T-helper 1 cell treated with Interleukin-12 subunit alpha and Interleukin-12 subunit beta and Interleukin-4 antibody, amounts not matched to agents 30 ng/mL and 1 ng/mL, for 36 hours (primary cell): ENCODE measurements at regions not wholly inside any gene's neighbourhood (a gene's known extent, or its start where the extent isn't known, plus 50 kb on each side); places are given as distances from the start of the nearest gene placed in this dataset.

Experiments
- intact Hi-C: fragments of 100-400 bp; cut with micrococcal nuclease; formaldehyde crosslinking; loops from one replicate; pipeline ENCODE4 v1.15.1; 2024

- intact Hi-C loops, result no loop called here
Measured at GRCh38 chr3:182668541-182668940, 124.8 kb upstream of the ATP11B start.

GRCh38 chr3:182668974-182669373, 124.3 kb upstream of the ATP11B start:
- intact Hi-C loops, result no loop called here

- intact Hi-C loops, result no loop called here
Measured at GRCh38 chr3:182671541-182671940, 121.8 kb upstream of the ATP11B start.

GRCh38 chr3:182671942-182672341, 121.4 kb upstream of the ATP11B start:
- intact Hi-C loops, result no loop called here

GRCh38 chr3:182673336-182673735, 120.0 kb upstream of the ATP11B start:
- intact Hi-C loops, result no loop called here

GRCh38 chr3:182682263-182683241, 110.8 kb upstream of the ATP11B start:
- intact Hi-C loops, result loop anchor here (1.0 to 10.0 kb wide), 9 partner anchors 192 to 1768 kb away; partner anchors contain the start of genes DNAJC19 and FXR1

- intact Hi-C loops, result loop anchor here (1.0 to 10.0 kb wide), 8 partner anchors 193 to 1769 kb away; partner anchors contain the start of genes DNAJC19 and FXR1
Measured at GRCh38 chr3:182683453-182683852, 109.9 kb upstream of the ATP11B start.

GRCh38 chr3:182683858-182684257, 109.4 kb upstream of the ATP11B start:
- intact Hi-C loops, result loop anchor here (1.0 to 10.0 kb wide), 8 partner anchors 194 to 1769 kb away; partner anchors contain the start of genes DNAJC19 and FXR1

- intact Hi-C loops, result loop anchor here (10.0 kb wide), 1 partner anchor 1771 kb away; the partner anchor contains the start of gene FXR1
Measured at GRCh38 chr3:182686033-182686886, 107.0 kb upstream of the ATP11B start.

- intact Hi-C loops, result no loop called here
Measured at GRCh38 chr3:182690172-182690571, 103.1 kb upstream of the ATP11B start.

- intact Hi-C loops, result no loop called here
Measured at GRCh38 chr3:182692021-182692420, 101.3 kb upstream of the ATP11B start.

- intact Hi-C loops, result no loop called here
Measured at GRCh38 chr3:182692695-182693094, 100.6 kb upstream of the ATP11B start.

- intact Hi-C loops, result no loop called here
Measured at GRCh38 chr3:182693723-182694122, 99.6 kb upstream of the ATP11B start.

- intact Hi-C loops, result no loop called here
Measured at GRCh38 chr3:182696916-182697315, 96.4 kb upstream of the ATP11B start.

GRCh38 chr3:182697345-182697919, 95.9 kb upstream of the ATP11B start:
- intact Hi-C loops, result no loop called here

GRCh38 chr3:182698078-182698477, 95.2 kb upstream of the ATP11B start:
- intact Hi-C loops, result no loop called here

GRCh38 chr3:182699550-182700170, 93.6 kb upstream of the ATP11B start:
- intact Hi-C loops, result no loop called here

- intact Hi-C loops, result no loop called here
Measured at GRCh38 chr3:182702216-182702615, 91.1 kb upstream of the ATP11B start.

GRCh38 chr3:182703233-182703632, 90.1 kb upstream of the ATP11B start:
- intact Hi-C loops, result no loop called here

GRCh38 chr3:182704926-182705325, 88.4 kb upstream of the ATP11B start:
- intact Hi-C loops, result no loop called here

GRCh38 chr3:182708810-182709209, 84.5 kb upstream of the ATP11B start:
- intact Hi-C loops, result no loop called here
